MM.1S (cell line): ENCODE measurements at regions not wholly inside any gene's neighbourhood (a gene's known extent, or its start where the extent isn't known, plus 50 kb on each side); places are given as distances from the start of the nearest gene placed in this dataset.

ENCODE experiments used
- EZH2 ChIP-seq: fragments of 300-600 bp; sonication (generic); optimal IDR thresholded peaks from 2 replicates; pipeline ENCODE3; 2017; ENCODE audit warnings: low read depth, mild to moderate bottlenecking, antibody characterized with exemption, low read length, mixed read lengths
- EZH2phosphoT487 ChIP-seq: fragments of 300-600 bp; sonication (generic); IDR thresholded peaks from 2 replicates; pipeline ENCODE4 v1.6.1; 2018; ENCODE audit warnings: antibody characterized with exemption, low read length
- TF ChIP-seq, protein P1 (sequence below): fragments of 300-600 bp; sonication (generic); IDR thresholded peaks from 2 replicates; pipeline ENCODE4 v1.5.1; 2016; ENCODE audit warnings: antibody characterized with exemption, low read length, mixed read lengths

DNA sequence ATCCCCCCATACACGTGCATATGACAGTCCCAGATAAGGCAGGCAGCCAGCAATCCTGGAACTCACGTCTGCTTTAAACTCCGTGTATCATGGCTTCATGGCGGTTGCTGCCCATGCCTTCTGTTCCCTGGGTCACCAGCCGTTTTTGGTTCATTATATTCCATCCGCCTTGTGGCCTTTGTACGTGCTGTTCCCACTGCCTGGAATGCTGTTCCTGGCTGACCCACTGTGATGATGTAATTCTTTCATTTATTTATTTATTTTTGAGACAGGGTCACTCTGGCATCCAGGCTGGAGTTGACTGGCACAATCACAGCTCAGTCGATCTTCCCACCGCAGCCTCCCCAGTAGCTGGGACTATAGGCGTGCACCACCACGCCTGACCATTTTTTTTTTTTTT is 136.7 kb upstream of the GSE1 start:
- TF ChIP-seq, protein P1, sequence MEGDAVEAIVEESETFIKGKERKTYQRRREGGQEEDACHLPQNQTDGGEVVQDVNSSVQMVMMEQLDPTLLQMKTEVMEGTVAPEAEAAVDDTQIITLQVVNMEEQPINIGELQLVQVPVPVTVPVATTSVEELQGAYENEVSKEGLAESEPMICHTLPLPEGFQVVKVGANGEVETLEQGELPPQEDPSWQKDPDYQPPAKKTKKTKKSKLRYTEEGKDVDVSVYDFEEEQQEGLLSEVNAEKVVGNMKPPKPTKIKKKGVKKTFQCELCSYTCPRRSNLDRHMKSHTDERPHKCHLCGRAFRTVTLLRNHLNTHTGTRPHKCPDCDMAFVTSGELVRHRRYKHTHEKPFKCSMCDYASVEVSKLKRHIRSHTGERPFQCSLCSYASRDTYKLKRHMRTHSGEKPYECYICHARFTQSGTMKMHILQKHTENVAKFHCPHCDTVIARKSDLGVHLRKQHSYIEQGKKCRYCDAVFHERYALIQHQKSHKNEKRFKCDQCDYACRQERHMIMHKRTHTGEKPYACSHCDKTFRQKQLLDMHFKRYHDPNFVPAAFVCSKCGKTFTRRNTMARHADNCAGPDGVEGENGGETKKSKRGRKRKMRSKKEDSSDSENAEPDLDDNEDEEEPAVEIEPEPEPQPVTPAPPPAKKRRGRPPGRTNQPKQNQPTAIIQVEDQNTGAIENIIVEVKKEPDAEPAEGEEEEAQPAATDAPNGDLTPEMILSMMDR = no peak
- TF ChIP-seq EZH2 = no peak
- no peak for TF ChIP-seq EZH2phosphoT487
